ENCODE measurements at regions not wholly inside any gene's neighbourhood (a gene's known extent, or its start where the extent isn't known, plus 50 kb on each side); places are given as distances from the start of the nearest gene placed in this dataset.

DNA sequence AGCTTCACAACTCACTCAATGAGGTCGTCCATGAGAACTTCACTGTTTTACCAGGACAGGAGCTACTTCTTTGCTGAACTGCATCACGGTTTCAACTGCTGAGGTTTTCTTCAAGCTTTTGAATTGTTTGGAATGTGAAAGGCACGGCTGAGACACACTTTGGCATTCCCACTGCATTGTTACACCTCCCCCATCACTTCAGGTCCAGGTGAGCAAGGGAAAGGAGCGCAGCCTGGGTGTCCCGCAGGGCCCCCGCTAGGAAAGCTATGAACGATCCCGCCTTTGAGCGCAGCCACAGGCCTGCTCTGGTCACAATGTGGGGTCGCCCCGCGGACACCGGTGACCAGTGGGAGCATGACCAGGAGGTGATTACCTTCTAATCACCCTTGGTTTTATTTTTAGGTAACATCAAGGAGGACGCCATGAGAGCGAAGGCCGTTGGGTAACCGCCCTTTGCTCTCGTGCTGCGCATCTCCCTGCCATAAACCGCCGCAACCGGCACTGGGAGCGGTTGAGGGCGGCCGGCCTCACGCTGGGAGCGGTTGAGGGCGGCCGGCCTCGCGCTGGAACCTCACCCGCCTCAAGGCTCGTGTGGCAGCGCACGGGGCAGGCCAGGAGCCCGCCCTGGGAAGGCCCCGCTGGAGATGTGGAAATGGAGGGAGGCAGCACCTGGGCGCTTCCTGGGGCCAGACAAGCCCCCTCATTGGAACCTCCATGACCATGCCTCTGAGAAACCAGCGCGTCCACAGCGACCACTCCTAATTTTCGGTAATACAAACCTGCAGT is 50.9 kb upstream of the SGMS1 start:
- Mint-ChIP-seq H3K27ac (peak overlapping the region in 1 of 2 donors; percentile 95), H3K9me3 (no peaks in the 10 kb centered on the region), H3K36me3 (no peaks in the 10 kb centered on the region), H3K4me3 (no peak overlapping the region), H3K4me1 (peaks cover 23 to 25% of the 10 kb centered on the region in 2 donors), H3K27me3 (ENCODE audit: low read depth in 2 of 2) (peaks cover 0 to 9% of the 10 kb centered on the region in 2 donors)
- peaks cover 8% of the 10 kb centered on the region for H3K4me1 ChIP-seq (ENCODE audit: control insufficient read depth, insufficient read depth, low read length)
- no peak overlapping the region for H3K4me3 ChIP-seq (ENCODE audit: low read length)
- ATAC-seq (no peak), DNase-seq (no peak)
- H3K36me3 ChIP-seq (ENCODE audit: control insufficient read depth, insufficient read depth, low read length): no peaks in the 10 kb centered on the region
- H3K27me3 ChIP-seq (ENCODE audit: control insufficient read depth, insufficient read depth, low read length): no peaks in the 10 kb centered on the region
- intact Hi-C loops (cut with micrococcal nuclease): no loop called here
- H3K27ac ChIP-seq (ENCODE audit: low read length): no peak overlapping the region
- no peak for TF ChIP-seq CTCF (IDR thresholded peaks at IDR 0.05)
- 93% methylated on average over 32 of the region's 42 CpGs for WGBS (ENCODE audit: insufficient coverage)
- no peaks in the 10 kb centered on the region for H3K9me3 ChIP-seq (ENCODE audit: control insufficient read depth, insufficient read depth, low read length)

Measured in natural killer cell (primary cell).